Transverse colon (tissue), 4 donors: ENCODE measurements at regions not wholly inside any gene's neighbourhood (a gene's known extent, or its start where the extent isn't known, plus 50 kb on each side); places are given as distances from the start of the nearest gene placed in this dataset.

ENCODE experiments used
- CTCF ChIP-seq, 5 experiments: fragments of 200-600 bp in 3 of 5; fragments of 450-650 bp in 2 of 5; sonication (generic) in 3 of 5; IDR thresholded peaks; 1 replicate in 2 of 5; 2 replicates in 3 of 5; pipeline ENCODE4 v1.5.1; 2016 to 2017; ENCODE audit warnings: antibody characterized with exemption in 5 of 5, inconsistent platforms in 3 of 5, mild to moderate bottlenecking in 2 of 5, moderate library complexity in 1 of 5
- EP300 ChIP-seq: sonication (generic); formaldehyde crosslinking; IDR thresholded peaks from one replicate; pipeline ENCODE4 v1.6.1; 2017; ENCODE audit warnings: antibody characterized with exemption, low read depth
- POLR2A ChIP-seq: fragments of 450-650 bp; IDR thresholded peaks from one replicate; pipeline ENCODE4 v1.6.1; 2016; ENCODE audit warnings: antibody characterized with exemption, mild to moderate bottlenecking, moderate library complexity
- POLR2AphosphoS5 ChIP-seq, 3 donors: sonication (generic); formaldehyde crosslinking; IDR thresholded peaks; one replicate each; pipeline ENCODE4 v1.6.1; 2016; ENCODE audit warnings: antibody characterized with exemption in 3 of 3

GRCh38 chr14:58752771-58753201 lies 115.0 kb downstream of the DACT1 start:
- TF ChIP-seq CTCF (IDR thresholded peaks at IDR 0.05) (no peak), POLR2AphosphoS5 (IDR thresholded peaks at IDR 0.05) (peak; percentile 22 to 58 (median 26)), POLR2A (no peak), EP300 (no peak)
